GM06990 (cell line): ENCODE measurements at regions not wholly inside any gene's neighbourhood (a gene's known extent, or its start where the extent isn't known, plus 50 kb on each side); places are given as distances from the start of the nearest gene placed in this dataset.

Source experiments
- DNase-seq: peaks from one replicate; pipeline ENCODE4 v3.0.0-alpha.2; 2011; ENCODE audit not compliant: insufficient read length; ENCODE audit errors: extremely low read depth
- H3K27me3 ChIP-seq: replicated peaks from 2 replicates; pipeline ENCODE4 v1.6.0; 2011; ENCODE audit warnings: low read length; ENCODE audit not compliant: control insufficient read depth, insufficient read depth
- H3K36me3 ChIP-seq: 2 replicates; pipeline ENCODE4 v1.5.1; 2011; ENCODE audit warnings: low read length; ENCODE audit not compliant: control insufficient read depth, insufficient read depth
- H3K4me3 ChIP-seq: replicated peaks from 2 replicates; pipeline ENCODE4 v1.5.1; 2011; ENCODE audit warnings: low read depth, mild to moderate bottlenecking, control low read depth, low read length
- TF ChIP-seq, protein P1 (sequence below): IDR thresholded peaks from 2 replicates; pipeline ENCODE4 v1.5.1; 2011; ENCODE audit warnings: low read length, control low read depth, mild to moderate bottlenecking, inconsistent platforms; ENCODE audit not compliant: insufficient read depth, poor library complexity, severe bottlenecking

DNA sequence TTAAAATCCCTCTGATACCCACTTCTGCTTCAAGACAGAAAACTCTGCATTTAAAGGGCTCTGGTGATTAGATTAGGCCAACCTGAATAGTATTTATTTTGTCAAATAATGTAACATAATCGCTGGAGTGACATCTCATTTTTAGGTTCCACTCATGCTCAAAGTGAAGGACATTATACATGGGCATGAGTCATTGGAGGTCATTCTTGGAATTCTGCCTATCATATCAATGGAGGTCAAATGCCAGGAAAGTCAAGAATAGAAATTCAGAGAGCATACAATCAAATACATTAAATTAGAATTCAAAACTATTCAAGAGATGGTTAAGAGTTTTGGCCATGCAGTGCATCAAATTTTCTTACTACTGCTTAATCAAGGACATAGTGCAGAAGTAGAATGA lies 50.8 kb upstream of the PRSS1 start:
- Histone ChIP-seq H3K36me3 (no peaks in the 10 kb centered on the region), H3K27me3 (no peaks in the 10 kb centered on the region), H3K4me3 (no peak overlapping the region)
- TF ChIP-seq, protein P1, sequence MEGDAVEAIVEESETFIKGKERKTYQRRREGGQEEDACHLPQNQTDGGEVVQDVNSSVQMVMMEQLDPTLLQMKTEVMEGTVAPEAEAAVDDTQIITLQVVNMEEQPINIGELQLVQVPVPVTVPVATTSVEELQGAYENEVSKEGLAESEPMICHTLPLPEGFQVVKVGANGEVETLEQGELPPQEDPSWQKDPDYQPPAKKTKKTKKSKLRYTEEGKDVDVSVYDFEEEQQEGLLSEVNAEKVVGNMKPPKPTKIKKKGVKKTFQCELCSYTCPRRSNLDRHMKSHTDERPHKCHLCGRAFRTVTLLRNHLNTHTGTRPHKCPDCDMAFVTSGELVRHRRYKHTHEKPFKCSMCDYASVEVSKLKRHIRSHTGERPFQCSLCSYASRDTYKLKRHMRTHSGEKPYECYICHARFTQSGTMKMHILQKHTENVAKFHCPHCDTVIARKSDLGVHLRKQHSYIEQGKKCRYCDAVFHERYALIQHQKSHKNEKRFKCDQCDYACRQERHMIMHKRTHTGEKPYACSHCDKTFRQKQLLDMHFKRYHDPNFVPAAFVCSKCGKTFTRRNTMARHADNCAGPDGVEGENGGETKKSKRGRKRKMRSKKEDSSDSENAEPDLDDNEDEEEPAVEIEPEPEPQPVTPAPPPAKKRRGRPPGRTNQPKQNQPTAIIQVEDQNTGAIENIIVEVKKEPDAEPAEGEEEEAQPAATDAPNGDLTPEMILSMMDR = no peak
- DNase-seq = no peak

GRCh38 chr7:142697270-142697669 lies 52.0 kb upstream of the PRSS1 start:
- TF ChIP-seq, protein P1 = no peak
- H3K4me3 ChIP-seq = no peak overlapping the region
- H3K27me3 ChIP-seq = no peaks in the 10 kb centered on the region
- H3K36me3 ChIP-seq = no peaks in the 10 kb centered on the region
- DNase-seq = no peak

GRCh38 chr7:142696456-142697179 lies 52.7 kb upstream of the PRSS1 start:
- TF ChIP-seq, protein P1 = no peak
- Histone ChIP-seq H3K36me3 (no peaks in the 10 kb centered on the region), H3K4me3 (no peak overlapping the region), H3K27me3 (no peaks in the 10 kb centered on the region)
- DNase-seq = no peak

DNA sequence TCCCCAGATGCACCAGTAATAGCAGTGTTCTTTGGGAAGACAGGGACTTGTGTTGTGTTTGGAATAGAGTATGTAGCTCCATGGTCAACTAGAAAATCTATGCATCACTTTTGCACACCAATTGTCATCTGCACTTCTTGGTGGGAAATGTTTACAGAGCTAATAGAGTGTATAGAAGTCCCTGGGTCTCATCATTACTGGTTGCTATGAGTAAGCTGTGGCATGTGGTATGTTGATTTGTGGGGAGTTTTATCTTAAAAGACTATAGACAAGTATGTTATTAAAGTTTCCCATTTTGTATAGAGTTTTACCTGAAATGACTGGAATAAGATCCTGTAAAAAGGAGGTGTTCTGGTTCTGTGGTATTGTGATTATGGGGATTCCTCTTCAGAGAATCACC lies 55.4 kb upstream of the PRSS1 start:
- Histone ChIP-seq H3K4me3 (no peak overlapping the region), H3K27me3 (no peaks in the 10 kb centered on the region), H3K36me3 (no peaks in the 10 kb centered on the region)
- DNase-seq = no peak
- TF ChIP-seq, protein P1 = no peak

DNA sequence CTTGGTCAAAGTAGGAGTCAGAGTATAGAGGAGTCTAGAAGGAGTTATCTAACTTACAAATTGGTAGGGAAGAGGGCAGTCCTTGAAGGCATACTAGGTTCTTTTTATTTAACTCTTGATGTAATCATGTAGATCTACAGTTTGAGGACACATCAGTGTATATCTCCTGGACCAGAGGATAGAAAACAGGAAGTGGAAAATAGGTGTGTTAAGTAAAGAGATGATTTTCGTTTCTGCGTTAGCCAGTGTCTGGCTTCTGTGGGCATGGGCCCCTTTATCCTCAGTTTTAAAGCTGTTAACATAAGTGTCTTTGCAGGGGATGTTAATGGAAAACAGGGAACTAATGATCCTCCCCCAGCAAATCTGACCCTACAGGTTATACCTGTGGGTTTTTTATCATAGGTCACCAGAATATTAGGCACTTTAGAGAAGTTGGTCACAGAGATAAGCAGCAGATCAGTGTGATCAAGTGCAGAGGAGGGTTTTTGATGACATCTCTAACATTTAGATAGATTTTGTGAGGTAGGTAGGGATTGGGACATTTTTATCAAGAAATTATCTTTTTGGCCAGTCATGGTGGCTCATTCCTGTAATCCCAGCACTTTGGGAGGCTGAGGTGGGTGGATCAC lies 58.6 kb upstream of the PRSS1 start:
- DNase-seq = no peak
- Histone ChIP-seq H3K27me3 (no peaks in the 10 kb centered on the region), H3K36me3 (no peaks in the 10 kb centered on the region), H3K4me3 (no peak overlapping the region)
- TF ChIP-seq, protein P1 = no peak
